OCI-LY1 (cell line): ENCODE measurements at regions not wholly inside any gene's neighbourhood (a gene's known extent, or its start where the extent isn't known, plus 50 kb on each side); places are given as distances from the start of the nearest gene placed in this dataset.

Experiments
- EZH2 ChIP-seq: fragments of 200-600 bp; sonication (generic), shearing (Covaris generic); IDR thresholded peaks from 2 replicates; pipeline ENCODE4 v1.8.0; 2017; ENCODE audit warnings: borderline replicate concordance, mixed run types, mild to moderate bottlenecking, antibody characterized with exemption, low read length, moderate library complexity, mixed read lengths
- TF ChIP-seq, protein P1 (sequence below): fragments of 200-600 bp; sonication (generic), shearing (Covaris generic); IDR thresholded peaks from 2 replicates; pipeline ENCODE4 v1.5.1; 2017; ENCODE audit warnings: mild to moderate bottlenecking, antibody characterized with exemption, low read length, moderate library complexity, mixed read lengths

DNA sequence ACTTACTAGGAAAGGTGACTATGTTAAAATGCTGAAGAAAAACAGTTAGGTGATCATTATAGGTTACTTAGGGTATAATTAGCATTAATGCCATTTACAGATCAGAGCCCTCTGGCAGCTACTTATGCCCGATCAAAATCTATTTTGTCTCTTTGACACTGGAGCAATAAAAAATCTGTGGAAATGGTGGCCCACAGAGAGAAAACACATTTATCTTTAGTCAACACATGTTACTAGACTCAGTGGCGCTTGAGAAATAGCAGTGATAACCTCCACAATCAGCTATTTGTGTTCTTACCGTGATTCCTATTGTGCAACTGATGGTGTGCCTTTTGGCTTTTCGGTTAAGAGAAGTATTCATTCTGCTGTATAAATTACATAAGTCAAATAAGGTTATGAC is 1519.6 kb downstream of the PCDH9 start:
- no peak for TF ChIP-seq EZH2
- TF ChIP-seq, protein P1, sequence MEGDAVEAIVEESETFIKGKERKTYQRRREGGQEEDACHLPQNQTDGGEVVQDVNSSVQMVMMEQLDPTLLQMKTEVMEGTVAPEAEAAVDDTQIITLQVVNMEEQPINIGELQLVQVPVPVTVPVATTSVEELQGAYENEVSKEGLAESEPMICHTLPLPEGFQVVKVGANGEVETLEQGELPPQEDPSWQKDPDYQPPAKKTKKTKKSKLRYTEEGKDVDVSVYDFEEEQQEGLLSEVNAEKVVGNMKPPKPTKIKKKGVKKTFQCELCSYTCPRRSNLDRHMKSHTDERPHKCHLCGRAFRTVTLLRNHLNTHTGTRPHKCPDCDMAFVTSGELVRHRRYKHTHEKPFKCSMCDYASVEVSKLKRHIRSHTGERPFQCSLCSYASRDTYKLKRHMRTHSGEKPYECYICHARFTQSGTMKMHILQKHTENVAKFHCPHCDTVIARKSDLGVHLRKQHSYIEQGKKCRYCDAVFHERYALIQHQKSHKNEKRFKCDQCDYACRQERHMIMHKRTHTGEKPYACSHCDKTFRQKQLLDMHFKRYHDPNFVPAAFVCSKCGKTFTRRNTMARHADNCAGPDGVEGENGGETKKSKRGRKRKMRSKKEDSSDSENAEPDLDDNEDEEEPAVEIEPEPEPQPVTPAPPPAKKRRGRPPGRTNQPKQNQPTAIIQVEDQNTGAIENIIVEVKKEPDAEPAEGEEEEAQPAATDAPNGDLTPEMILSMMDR, result no peak
